ENCODE measurements at regions not wholly inside any gene's neighbourhood (a gene's known extent, or its start where the extent isn't known, plus 50 kb on each side); places are given as distances from the start of the nearest gene placed in this dataset.
"Not testable (repeated sequence)": the region's sequence is repeated elsewhere in the genome, so short reads cannot be mapped to it uniquely, and the experiment has no call there.

DNA sequence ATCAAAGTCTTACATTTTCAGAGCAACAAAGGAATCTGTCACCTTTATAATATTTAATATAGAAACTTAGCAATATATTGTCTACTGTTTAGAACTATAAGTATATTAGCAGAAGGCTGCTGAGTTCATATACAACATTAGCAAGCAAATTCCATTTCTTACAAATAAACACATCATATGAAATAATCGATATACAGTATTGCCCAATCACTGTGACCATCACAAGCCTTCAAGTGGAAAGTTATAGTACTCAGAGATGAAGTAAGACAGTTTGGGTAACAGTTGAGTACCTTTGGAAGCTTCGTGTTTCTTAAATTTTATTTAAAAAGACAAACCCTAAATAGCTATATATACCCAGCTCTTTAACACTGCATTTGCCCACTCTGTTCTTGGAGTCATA is 135.2 kb upstream of the IRX1 start:
- no peak for DNase-seq (ENCODE audit: low read depth)
- H3K36me3 ChIP-seq (ENCODE audit: control insufficient read depth, insufficient read depth, low read length), result no peaks in the 10 kb centered on the region
- TF ChIP-seq, protein P1, sequence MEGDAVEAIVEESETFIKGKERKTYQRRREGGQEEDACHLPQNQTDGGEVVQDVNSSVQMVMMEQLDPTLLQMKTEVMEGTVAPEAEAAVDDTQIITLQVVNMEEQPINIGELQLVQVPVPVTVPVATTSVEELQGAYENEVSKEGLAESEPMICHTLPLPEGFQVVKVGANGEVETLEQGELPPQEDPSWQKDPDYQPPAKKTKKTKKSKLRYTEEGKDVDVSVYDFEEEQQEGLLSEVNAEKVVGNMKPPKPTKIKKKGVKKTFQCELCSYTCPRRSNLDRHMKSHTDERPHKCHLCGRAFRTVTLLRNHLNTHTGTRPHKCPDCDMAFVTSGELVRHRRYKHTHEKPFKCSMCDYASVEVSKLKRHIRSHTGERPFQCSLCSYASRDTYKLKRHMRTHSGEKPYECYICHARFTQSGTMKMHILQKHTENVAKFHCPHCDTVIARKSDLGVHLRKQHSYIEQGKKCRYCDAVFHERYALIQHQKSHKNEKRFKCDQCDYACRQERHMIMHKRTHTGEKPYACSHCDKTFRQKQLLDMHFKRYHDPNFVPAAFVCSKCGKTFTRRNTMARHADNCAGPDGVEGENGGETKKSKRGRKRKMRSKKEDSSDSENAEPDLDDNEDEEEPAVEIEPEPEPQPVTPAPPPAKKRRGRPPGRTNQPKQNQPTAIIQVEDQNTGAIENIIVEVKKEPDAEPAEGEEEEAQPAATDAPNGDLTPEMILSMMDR (IDR thresholded peaks at IDR 0.05; ENCODE audit: insufficient read depth, low read depth, low read length), result no peak
- CTCF ChIA-PET, result no interaction called here
- H3K4me3 ChIP-seq (ENCODE audit: low read depth, low read length), result no peak overlapping the region
- no peaks in the 10 kb centered on the region for H3K27me3 ChIP-seq (ENCODE audit: control insufficient read depth, insufficient read depth, low read length)
- POLR2A ChIA-PET, result no interaction called here

DNA sequence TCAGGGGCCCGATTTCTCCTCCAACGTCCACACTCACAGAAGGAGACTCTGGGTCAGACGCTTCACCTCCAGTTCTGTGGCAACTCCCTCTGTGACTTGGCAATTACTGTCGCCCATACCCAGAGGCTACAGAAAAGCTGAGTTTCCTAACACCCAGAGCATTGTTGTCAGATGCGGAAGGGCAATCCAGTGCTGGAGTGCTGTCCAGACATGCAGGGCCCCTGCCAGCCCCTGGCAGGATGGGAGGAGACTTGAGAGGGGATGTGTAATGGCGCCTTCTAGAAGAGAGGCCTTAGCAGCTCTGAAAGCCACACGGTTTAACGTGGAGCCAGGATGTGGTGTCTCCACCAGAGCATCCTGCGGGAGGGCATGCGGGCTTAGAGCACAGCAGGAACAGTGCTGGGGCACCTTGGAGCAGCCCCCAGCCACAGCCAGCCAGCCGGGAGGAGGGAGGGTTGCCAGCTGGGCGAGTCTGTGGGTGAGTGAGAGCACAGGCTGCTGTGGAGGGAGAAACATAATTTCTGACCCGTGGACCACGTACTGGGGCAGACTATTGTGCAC is 139.4 kb upstream of the IRX1 start:
- POLR2A ChIA-PET, result no interaction called here
- TF ChIP-seq, protein P1 (IDR thresholded peaks at IDR 0.05; ENCODE audit: insufficient read depth, low read depth, low read length), result no peak
- CTCF ChIA-PET, result no interaction called here
- Histone ChIP-seq H3K27me3 (ENCODE audit: control insufficient read depth, insufficient read depth, low read length) (no peaks in the 10 kb centered on the region), H3K36me3 (ENCODE audit: control insufficient read depth, insufficient read depth, low read length) (no peaks in the 10 kb centered on the region), H3K4me3 (ENCODE audit: low read depth, low read length) (no peak overlapping the region)
- no peak for DNase-seq (ENCODE audit: low read depth)

DNA sequence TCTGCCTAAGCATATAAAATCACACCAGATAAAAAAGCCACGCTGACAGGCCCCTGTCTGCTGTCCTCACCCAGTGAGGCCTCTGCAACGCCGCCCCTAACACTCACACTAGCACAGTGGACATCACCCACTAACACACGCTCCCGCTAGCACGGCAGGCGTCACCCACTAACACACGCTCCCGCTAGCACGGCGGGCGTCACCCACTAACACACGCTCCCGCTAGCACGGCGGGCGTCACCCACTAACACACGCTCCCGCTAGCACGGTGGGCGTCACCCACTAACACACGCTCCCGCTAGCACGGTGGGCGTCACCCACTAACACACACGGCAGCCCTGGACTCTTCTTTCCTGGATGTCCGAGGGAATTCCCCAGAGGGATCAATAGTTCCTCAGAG is 141.6 kb upstream of the IRX1 start:
- H3K27me3 ChIP-seq (ENCODE audit: control insufficient read depth, insufficient read depth, low read length); POLR2A ChIA-PET; H3K4me3 ChIP-seq (ENCODE audit: low read depth, low read length); CTCF ChIA-PET; DNase-seq (ENCODE audit: low read depth); H3K36me3 ChIP-seq (ENCODE audit: control insufficient read depth, insufficient read depth, low read length): not testable (repeated sequence)

DNA sequence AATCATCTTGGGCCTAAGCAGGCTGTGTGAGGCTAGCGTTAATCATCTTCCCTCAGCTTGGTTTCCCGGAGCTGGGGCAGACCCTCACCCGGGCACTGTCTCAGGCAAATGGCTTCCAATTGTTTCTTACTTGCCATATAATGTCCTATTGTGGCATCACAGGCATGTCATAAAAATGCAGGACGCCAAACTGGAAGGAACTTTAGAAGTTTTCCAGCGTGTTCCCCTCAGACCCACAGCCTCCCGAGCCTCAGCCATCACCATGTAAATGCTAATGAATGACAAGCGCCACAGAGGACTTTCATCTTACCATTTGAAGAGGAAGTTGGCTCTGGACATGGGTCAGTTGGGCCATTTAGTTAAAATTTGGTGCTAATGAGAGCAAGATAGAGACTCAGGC is 143.0 kb upstream of the IRX1 start:
- Histone ChIP-seq H3K4me3 (ENCODE audit: low read depth, low read length) (no peak overlapping the region), H3K36me3 (ENCODE audit: control insufficient read depth, insufficient read depth, low read length) (no peaks in the 10 kb centered on the region), H3K27me3 (ENCODE audit: control insufficient read depth, insufficient read depth, low read length) (no peaks in the 10 kb centered on the region)
- CTCF ChIA-PET, result no interaction called here
- TF ChIP-seq, protein P1 (IDR thresholded peaks at IDR 0.05; ENCODE audit: insufficient read depth, low read depth, low read length), result no peak
- DNase-seq (ENCODE audit: low read depth), result no peak
- POLR2A ChIA-PET, result no interaction called here

DNA sequence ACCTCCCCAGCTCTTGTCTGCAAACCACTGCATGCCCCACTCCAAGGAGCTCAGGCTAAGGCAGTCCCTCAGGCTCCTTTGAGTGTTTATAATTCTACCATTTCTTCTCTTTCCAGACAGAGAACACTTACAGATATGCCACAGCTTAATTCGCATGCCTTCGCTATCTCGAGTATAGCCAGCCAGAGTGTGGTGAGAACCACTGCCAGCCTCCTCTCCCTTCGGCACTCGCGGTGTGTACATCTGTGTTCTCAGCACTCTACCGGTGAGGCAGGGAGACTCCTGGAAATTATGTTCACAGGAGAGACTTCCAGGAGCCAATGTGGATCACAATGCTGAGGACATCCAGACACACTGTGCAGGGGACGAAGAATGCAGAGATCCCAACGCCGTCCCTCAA is 143.7 kb upstream of the IRX1 start:
- POLR2A ChIA-PET, result no interaction called here
- DNase-seq (ENCODE audit: low read depth), result no peak
- CTCF ChIA-PET, result no interaction called here

DNA sequence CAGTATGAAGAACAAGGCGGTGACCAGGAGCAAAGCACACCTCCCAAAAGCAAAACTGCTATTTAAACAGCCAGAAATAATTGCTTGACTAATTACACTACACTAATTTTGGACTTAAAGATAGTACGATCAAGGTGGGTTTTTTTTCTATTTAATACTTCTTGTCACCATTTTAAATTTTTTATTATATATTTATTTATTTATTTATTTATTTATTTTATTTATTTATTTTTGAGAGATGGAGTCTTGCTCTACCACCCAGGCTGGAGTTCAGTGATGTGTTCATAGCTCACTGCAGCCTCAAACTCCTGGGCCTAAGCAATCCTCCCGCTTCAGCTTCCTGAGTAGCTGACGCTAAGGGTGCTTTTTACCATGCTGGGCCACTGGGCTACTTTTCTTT is 146.2 kb upstream of the IRX1 start:
- H3K36me3 ChIP-seq (ENCODE audit: control insufficient read depth, insufficient read depth, low read length), result no peaks in the 10 kb centered on the region
- ChIA-PET CTCF (no interaction called here), POLR2A (no interaction called here)
- TF ChIP-seq, protein P1 (IDR thresholded peaks at IDR 0.05; ENCODE audit: insufficient read depth, low read depth, low read length), result no peak
- H3K4me3 ChIP-seq (ENCODE audit: low read depth, low read length), result no peak overlapping the region
- no peak for DNase-seq (ENCODE audit: low read depth)
- H3K27me3 ChIP-seq (ENCODE audit: control insufficient read depth, insufficient read depth, low read length), result no peaks in the 10 kb centered on the region

More for the DNA sequence above, 143.7 kb upstream of the IRX1 start:
- H3K36me3 ChIP-seq (ENCODE audit: control insufficient read depth, insufficient read depth, low read length), result no peaks in the 10 kb centered on the region
- TF ChIP-seq, protein P1 (IDR thresholded peaks at IDR 0.05; ENCODE audit: insufficient read depth, low read depth, low read length), result no peak
- H3K27me3 ChIP-seq (ENCODE audit: control insufficient read depth, insufficient read depth, low read length), result no peaks in the 10 kb centered on the region
- no peak overlapping the region for H3K4me3 ChIP-seq (ENCODE audit: low read depth, low read length)
